Stimulated activated CD8-positive, alpha-beta memory T cell treated with anti-CD3 and anti-CD28 coated beads, Interleukin-2, amount 100 ng/mL, for 48 hours (primary cell): ENCODE measurements at regions not wholly inside any gene's neighbourhood (a gene's known extent, or its start where the extent isn't known, plus 50 kb on each side); places are given as distances from the start of the nearest gene placed in this dataset.

Experiments used
- DNase-seq, 2 donors: peaks; one replicate each; pipeline ENCODE4 v3.0.0-alpha.2; 2020; ENCODE audit warnings: low read depth in 2 of 2

GRCh38 chr7:155138204-155138603 is 68.1 kb downstream of the HTR5A start:
- no peak for DNase-seq

DNA sequence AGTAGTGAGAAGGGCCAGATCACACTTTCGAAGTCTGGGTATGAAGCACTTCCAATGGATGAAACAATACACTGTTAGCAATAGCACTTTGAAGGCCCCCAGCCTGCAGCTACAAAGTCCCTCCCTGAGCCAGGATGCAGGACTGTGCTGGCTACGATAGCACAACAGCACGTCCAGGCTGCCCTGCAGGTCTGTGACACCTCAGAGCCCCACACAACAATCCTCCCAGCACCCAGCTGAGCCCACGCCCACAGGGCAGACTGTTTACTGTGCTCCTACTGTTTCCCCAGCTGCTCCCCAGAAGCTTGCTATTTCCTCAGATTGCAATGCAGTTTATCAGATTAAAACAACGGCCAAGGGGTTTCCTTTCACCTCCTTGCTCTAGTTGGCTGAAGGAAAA is 71.4 kb downstream of the HTR5A start:
- no peak for DNase-seq

- no peak for DNase-seq
Observed at GRCh38 chr7:155143381-155143780, 73.3 kb downstream of the HTR5A start.

GRCh38 chr7:155144371-155144770 is 74.2 kb downstream of the HTR5A start:
- no peak for DNase-seq

- DNase-seq: no peak
Observed at GRCh38 chr7:155145477-155146255, 75.5 kb downstream of the HTR5A start.

DNA sequence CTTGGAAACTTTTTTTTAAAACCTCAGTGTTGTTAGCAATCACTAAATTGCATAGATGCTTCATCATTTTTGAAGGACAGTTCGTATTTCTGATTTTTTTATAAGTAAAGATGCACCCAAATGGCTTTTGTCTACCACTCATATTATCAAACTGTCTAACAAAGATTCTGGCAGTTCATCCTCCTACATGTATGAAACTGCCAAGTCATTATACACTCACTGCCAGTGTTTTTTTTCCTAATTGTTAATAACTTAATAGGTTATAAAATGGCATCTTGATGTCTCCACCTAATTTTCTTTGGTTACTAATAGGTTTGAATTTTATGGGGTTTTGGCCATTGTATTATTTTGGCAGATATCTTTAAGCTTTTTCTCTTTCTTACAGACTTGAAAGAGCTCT is 77.0 kb downstream of the HTR5A start:
- DNase-seq: no peak

DNA sequence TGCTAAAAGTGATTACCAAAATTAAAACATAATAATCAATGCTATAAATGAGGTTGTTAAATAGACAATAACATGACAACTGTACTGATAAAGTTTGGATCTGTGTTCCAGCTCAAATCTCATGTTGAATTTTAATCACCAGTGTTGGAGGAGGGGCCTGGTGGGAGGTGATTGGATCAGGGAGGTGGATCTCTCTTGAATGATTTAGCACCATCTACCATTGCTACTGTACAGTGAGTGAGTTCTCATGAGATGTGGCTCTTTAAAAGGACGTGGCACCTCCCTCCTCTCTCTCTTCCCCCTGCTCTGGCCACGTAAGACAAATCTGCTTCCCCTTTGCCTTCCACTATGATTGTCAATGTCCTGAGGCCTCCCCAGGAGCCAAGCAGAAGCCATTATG is 77.5 kb downstream of the HTR5A start:
- no peak for DNase-seq

DNA sequence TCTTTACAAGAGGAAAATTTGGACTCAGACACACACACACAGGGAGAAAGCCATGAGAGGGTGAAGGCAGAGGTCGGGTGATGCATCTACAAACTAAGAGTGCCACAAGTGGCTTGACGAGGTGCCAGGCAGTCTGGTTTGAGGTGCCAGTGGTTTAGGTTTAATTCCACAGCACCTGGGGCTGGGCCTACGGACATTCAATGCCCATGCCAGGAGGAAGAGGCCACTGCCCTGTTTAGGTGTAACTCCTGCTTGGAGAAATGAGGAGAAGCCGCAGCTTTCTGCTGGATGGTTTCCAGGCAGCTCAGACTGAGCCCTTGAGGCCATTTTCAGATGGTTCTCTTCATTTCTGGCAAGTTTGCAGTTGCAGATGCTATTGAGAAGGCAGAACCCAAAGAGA is 83.6 kb downstream of the HTR5A start:
- no peak for DNase-seq

GRCh38 chr7:155154586-155154985 is 84.5 kb downstream of the HTR5A start:
- no peak for DNase-seq

DNA sequence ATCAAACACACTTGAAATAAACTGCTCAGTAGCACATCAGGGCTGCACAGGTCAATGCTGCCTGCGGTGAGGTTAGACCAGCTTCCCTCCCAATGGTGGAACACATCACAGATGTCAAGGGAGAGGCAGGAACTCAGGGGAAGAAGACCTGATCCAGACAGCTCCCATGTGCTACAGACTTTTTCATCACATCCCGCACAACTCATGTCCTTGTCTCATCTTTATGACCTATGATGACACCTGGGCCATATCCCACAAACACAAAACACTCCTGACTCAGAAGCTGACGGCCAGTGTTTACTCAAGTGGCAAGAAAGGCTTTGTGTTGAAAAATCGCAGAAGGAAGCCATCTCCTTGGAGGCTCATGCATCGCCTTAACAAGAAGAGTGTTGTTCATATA is 91.6 kb downstream of the HTR5A start:
- no peak for DNase-seq

- no peak for DNase-seq
Observed at GRCh38 chr7:155162422-155162821, 92.3 kb downstream of the HTR5A start.

- DNase-seq: no peak
Observed at GRCh38 chr7:155163696-155164095, 93.6 kb downstream of the HTR5A start.

- DNase-seq: no peak
Observed at GRCh38 chr7:155164316-155164715, 94.2 kb downstream of the HTR5A start.

- DNase-seq: no peak
Observed at GRCh38 chr7:155166108-155166507, 96.0 kb downstream of the HTR5A start.

DNA sequence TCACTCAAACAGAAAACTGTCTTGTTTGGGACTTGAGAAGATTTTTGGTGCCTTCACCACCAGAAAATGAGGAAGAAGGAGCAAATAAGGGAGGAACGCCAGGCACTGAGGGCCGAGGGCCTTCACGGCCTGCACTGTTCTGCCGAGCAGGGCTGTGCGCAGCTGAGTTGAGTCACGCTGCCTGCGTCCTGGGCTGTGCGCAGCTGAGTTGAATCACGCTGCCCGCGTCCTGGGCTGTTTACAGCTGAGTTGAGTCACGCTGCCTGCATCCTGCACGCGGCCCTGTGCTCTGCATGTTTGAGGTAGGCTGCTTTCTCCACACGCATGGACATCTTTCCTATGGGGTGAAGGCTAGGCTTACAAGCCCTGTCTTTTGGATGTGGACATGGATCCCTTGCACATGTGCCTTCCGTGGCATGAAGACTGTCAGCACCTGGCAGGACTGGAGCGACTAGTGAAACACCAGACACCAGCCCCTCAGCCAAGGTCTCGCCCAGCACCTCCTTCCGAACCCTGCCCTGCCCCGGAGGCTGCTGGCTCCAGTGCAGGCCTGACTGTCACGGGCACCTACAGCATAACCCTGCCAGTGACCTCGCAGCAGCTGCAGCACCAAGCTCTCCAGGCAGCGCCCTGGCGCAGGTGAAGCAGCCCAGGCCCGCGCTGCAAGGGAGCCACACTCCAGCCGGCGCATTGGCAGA is 96.7 kb downstream of the HTR5A start:
- no peak for DNase-seq

DNA sequence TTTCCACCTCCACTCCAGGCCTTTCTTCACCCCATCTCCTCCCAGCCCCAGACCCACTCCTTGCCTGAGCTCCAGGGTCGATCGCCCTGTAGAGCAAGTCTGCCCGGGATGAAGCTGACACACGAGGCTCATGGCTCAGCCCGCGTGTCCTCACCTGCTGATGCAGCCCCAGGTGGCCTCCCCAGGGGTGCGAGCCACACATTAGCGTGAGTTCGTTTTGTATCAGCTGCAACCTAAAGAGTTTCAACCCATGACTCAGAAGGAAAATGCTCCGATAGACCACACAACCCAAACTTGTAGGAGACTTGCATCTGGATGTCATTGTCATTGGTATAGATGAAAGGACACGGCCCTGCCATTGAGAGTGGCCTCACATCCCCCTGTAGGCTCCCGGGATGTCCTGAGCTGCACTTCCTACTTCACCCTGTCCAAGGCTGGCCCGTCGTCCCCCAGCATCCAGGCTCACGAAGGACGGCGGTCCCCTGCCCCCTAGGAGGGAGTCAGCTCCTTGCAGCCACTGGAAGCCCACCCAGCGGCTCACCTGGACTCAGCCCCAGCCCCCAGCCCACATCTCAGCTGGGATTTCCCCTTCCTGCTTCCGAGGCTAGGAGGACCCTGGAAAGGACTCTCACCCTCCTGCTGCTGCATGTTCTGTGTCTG is 97.7 kb downstream of the HTR5A start:
- DNase-seq: no peak

DNA sequence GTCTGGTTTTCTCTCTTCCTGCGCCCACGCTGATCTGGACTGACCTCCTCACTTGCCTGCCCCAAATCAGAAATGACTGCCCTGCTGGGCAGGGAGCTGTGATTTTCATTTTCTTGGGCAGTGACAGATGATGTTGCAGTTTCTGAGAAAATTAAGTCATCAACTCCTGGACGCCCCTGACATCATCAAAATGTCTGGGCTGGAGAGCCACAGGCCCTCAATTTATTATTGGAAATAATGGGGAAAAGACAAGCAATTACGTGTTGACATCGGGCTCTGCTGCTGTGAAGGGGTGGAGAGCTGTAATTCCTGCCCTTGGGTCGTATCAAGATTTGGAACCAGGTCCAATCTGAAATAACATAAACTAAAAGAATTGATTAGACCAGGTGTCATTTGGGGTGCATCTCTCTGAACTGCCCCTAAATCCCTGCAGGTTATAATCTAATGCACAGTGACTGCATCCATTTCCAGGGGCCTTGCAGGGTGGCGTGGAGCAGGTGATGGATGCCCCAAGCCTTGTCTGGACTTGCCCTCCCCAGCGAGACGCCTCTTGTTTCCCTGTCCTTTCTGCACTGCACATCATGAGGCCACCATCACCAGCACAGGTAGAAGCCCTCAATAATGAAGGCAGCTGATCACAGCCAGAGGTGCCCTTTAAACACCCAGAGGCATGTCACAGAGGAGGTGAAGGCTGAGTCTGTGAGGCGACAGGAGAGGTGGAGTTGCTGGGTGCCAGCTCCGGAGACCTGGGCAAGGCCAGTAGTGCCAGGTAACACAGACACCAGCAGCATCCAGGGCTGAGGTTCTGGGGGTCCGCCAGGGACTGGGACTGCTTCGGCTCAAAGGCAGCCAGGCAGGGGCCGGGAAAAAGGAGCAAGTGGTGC is 98.7 kb downstream of the HTR5A start:
- no peak for DNase-seq

- DNase-seq: no peak
Observed at GRCh38 chr7:155169498-155170065, 99.5 kb downstream of the HTR5A start.

DNA sequence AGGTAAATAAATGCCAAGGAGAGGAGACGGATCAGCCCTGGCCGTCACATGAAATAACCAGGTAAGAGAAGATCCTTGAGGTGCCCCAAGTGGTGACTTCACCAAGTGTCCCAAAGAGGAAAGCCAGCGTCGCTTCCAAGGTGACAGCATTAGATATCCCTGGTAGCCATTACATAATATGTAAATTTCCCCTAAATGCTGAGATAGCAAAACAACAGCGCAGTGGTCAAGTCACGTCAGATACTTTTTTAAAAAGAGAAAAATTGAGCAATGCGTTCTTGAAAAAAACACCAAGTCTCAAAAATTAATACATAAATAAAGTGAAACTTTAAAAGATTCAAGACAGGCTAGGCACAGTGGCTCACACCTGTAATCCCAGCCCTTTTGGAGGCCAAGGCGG is 100.2 kb downstream of the HTR5A start:
- DNase-seq: no peak

DNA sequence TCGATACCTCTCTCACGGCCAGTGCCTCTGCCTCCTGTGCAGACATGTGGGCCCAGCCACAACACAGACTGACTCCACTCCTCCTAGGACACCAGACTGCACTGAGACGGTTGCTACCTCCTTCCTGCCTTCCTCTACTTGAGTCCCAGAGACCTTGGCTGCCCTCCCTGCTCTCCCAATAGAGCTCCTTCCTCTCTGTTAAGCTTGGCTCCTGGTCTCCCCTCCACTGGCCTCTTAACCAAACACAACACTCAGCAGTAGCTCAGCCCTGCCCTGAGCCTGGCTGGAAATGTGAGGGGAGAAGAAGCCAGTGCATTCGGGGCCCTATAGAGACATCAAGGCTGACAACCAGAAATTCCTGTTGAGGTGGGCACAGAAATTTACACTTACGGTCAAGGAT is 102.0 kb downstream of the HTR5A start:
- no peak for DNase-seq

GRCh38 chr7:155173905-155174304 is 103.8 kb downstream of the HTR5A start:
- no peak for DNase-seq

DNA sequence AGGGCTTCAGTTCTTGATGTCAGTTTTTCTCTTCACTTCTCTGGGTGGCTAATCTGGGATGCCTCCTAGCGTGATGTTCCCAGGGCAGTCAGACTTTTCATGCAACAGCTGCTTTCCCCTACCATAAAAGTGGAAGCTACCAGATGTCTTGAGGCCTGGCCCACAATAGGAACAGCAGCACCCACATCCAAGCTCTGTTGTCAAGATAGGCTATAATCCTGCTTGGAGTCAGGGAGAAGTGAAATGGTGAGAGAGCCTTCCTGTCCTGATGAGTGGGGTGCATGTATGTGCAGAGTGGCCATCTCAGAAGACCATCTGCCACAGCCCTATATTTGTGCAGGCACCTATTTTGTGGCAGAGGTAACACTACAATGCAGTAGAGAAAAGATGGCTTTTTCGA is 108.0 kb downstream of the HTR5A start:
- no peak for DNase-seq
